GM23248 (cell line): ENCODE measurements at regions not wholly inside any gene's neighbourhood (a gene's known extent, or its start where the extent isn't known, plus 50 kb on each side); places are given as distances from the start of the nearest gene placed in this dataset.
"Not testable (repeated sequence)": the region's sequence is repeated elsewhere in the genome, so short reads cannot be mapped to it uniquely, and the experiment has no call there.

Experiments used
- DNase-seq: peaks from one replicate; pipeline ENCODE4 v3.0.0-alpha.2; 2015
- H2AFZ ChIP-seq: fragments of 200-600 bp; sonication (generic); 2 replicates; pipeline ENCODE4 v1.6.1; 2016; ENCODE audit warnings: antibody characterized with exemption
- H3F3A ChIP-seq: fragments of 200-600 bp; sonication (generic); 2 replicates; pipeline ENCODE4 v1.6.1; 2016; ENCODE audit warnings: mild to moderate bottlenecking, antibody characterized with exemption, mixed run types; ENCODE audit not compliant: insufficient read depth
- H3K27ac ChIP-seq: fragments of 200-600 bp; sonication (generic); 2 replicates; pipeline ENCODE4 v1.5.1; 2016; ENCODE audit warnings: mild to moderate bottlenecking
- H3K27me3 ChIP-seq: fragments of 200-600 bp; sonication (generic); replicated peaks from 2 replicates; pipeline ENCODE4 v1.6.1; 2016; ENCODE audit warnings: mild to moderate bottlenecking; ENCODE audit not compliant: insufficient read depth
- H3K36me3 ChIP-seq: fragments of 200-600 bp; sonication (generic); 2 replicates; pipeline ENCODE4 v1.6.1; 2016; ENCODE audit warnings: low read depth, mild to moderate bottlenecking
- H3K4me1 ChIP-seq: fragments of 200-600 bp; sonication (generic); 2 replicates; pipeline ENCODE4 v1.6.1; 2016; ENCODE audit warnings: mild to moderate bottlenecking; ENCODE audit not compliant: insufficient read depth
- H3K4me2 ChIP-seq: fragments of 200-600 bp; sonication (generic); one replicate; pipeline ENCODE4 v1.6.1; 2016; ENCODE audit warnings: mild to moderate bottlenecking; ENCODE audit not compliant: unreplicated experiment
- H3K4me3 ChIP-seq: fragments of 200-600 bp; sonication (generic); 2 replicates; pipeline ENCODE4 v1.5.1; 2016; ENCODE audit warnings: mild to moderate bottlenecking
- H3K79me2 ChIP-seq: fragments of 200-600 bp; sonication (generic); 2 replicates; pipeline ENCODE4 v1.6.1; 2016; ENCODE audit warnings: mild to moderate bottlenecking; ENCODE audit not compliant: insufficient read depth
- H3K9ac ChIP-seq: fragments of 200-600 bp; sonication (generic); 2 replicates; pipeline ENCODE4 v1.6.1; 2016; ENCODE audit warnings: mild to moderate bottlenecking
- H3K9me2 ChIP-seq: fragments of 200-600 bp; sonication (generic); 2 replicates; pipeline ENCODE4 v1.6.1; 2016; ENCODE audit warnings: mixed run types, mild to moderate bottlenecking, moderate library complexity; ENCODE audit not compliant: insufficient read depth
- H3K9me3 ChIP-seq: fragments of 200-600 bp; sonication (generic); one replicate; pipeline ENCODE4 v1.6.1; 2017; ENCODE audit warnings: low read depth
- H4K20me1 ChIP-seq: fragments of 200-600 bp; sonication (generic); 2 replicates; pipeline ENCODE4 v1.6.0; 2016; ENCODE audit not compliant: insufficient read depth
- EZH2 ChIP-seq: fragments of 200-600 bp; sonication (generic); IDR thresholded peaks from 2 replicates; pipeline ENCODE4 v1.6.1; 2018; ENCODE audit warnings: antibody characterized with exemption, mild to moderate bottlenecking; ENCODE audit not compliant: insufficient read depth, poor library complexity, severe bottlenecking
- EZH2phosphoT487 ChIP-seq: fragments of 200-600 bp; sonication (generic); IDR thresholded peaks from 2 replicates; pipeline ENCODE4 v1.6.1; 2018; ENCODE audit warnings: antibody characterized with exemption, moderate library complexity, mild to moderate bottlenecking, low read depth; ENCODE audit not compliant: insufficient read depth
- WGBS, 2 experiments: methylation state at CpG; one replicate each; pipeline ENCODE4 v1.1.6; 2015 to 2017; ENCODE audit warnings: low lambda C conversion rate in 2 of 2, low coverage in 1 of 2; ENCODE audit errors: missing lambda C conversion rate in 2 of 2; 5-methylcytosine and 5-hydroxymethylcytosine counted together
- in situ Hi-C: fragments of 300-500 bp; cut with MboI; formaldehyde crosslinking; loops from 2 replicates; pipeline ENCODE4 v1.15.0; 2020

DNA sequence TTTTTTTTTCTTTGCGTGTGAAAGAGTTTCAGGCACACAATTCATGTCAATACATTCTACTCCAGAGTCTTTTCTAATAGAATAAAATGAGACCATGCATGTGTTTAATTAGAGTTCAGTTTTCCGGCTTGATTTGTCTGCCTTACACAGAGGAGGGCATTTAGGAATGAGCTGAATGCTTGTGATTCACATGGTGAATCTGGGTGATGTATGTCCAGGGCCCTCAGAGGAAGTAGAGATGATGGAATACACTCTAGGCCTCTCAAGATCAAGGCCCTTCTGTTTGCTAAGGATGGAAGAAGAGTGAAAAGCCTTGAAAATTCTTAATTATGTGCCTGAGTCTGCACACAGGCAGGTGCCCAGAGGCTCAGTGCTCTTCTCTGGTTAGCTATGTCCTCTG lies 71.0 kb upstream of the CYRIA start:
- Histone ChIP-seq H4K20me1 (no peaks in the 10 kb centered on the region), H3K4me2 (no peak overlapping the region), H3K4me1 (no peaks in the 10 kb centered on the region), H3K27ac (no peak overlapping the region), H2AFZ (no peak overlapping the region), H3K9me2 (no peaks in the 10 kb centered on the region), H3K4me3 (no peak overlapping the region), H3K9ac (no peak overlapping the region), H3K9me3 (no peaks in the 10 kb centered on the region), H3K36me3 (no peaks in the 10 kb centered on the region), H3K79me2 (no peaks in the 10 kb centered on the region), H3F3A (no peaks in the 10 kb centered on the region), H3K27me3 (no peaks in the 10 kb centered on the region)
- in situ Hi-C loops, result no loop called here
- TF ChIP-seq EZH2 (no peak), EZH2phosphoT487 (no peak)
- DNase-seq, result no peak
- 23 to 27% methylated on average over 2 of the region's 2 CpGs for WGBS, 2 experiments

DNA sequence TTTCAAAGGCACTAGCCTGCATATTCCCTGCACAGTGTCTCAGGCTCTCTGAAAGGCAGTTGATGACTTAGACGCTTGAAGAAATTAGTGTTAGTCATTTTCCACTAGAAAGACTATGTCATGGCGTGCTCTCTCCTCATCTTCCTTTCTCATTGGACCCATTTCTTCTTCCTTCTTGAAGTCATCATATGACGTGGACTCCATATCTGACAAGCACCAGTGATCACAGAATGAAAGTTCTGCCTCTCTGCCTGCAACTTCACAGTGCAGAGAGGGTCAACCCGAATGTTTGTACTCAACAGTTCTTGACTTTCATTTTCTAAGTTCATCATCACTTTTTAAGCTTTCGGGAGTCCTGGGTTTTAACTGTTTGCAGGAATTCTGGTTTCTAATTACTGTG lies 63.7 kb upstream of the CYRIA start:
- DNase-seq, result no peak
- in situ Hi-C loops, result no loop called here
- H2AFZ ChIP-seq, result no peak overlapping the region
- no peaks in the 10 kb centered on the region for H3K9me2 ChIP-seq
- H3K4me2 ChIP-seq, result no peak overlapping the region
- no peaks in the 10 kb centered on the region for H4K20me1 ChIP-seq
- TF ChIP-seq EZH2phosphoT487 (no peak), EZH2 (no peak)
- no peaks in the 10 kb centered on the region for H3K27me3 ChIP-seq
- H3K4me3 ChIP-seq, result no peak overlapping the region
- H3K36me3 ChIP-seq, result no peaks in the 10 kb centered on the region
- H3K79me2 ChIP-seq, result no peaks in the 10 kb centered on the region
- H3K9ac ChIP-seq, result no peak overlapping the region
- H3F3A ChIP-seq, result no peaks in the 10 kb centered on the region
- no peaks in the 10 kb centered on the region for H3K9me3 ChIP-seq
- no peak overlapping the region for H3K27ac ChIP-seq
- WGBS, 2 experiments, result 23 to 32% methylated on average over 5 of the region's 5 CpGs
- H3K4me1 ChIP-seq, result no peaks in the 10 kb centered on the region

DNA sequence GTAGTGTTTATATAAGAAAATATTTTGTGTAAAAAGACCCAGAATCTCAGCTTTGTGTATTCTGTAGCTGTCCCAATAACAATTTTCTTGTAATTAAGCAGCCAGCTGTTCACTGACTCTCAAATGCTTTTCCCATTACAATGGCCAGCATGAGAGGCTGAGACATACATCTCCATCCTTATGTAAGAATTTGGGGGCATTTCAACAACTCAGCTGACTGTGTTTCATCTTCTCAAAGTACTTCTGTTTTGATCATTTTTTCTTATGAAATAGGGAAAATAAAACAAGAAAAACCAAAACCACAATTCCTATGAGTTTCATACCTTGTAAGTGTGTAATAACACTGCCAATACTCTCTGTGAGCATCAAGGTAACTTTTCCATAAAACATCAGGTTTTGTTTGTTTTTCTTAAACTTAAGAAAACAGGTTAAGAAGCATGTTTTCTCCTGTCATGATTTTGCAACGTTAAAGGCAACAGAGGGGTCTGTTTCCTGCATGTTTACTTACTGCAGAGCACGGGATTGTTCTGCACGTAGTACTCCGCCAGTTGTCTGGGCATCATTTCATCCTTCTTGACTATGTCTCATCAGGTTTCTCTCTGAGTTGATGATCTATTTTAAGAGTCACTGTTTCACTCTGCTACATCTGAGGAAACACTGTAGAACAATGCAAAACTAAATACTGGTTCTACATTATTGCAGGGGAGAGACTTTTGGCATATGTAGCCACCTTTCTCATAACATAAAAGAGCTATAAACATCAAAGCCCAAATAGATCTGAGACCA lies 62.9 kb upstream of the CYRIA start:
- no peaks in the 10 kb centered on the region for H4K20me1 ChIP-seq
- H3K9ac ChIP-seq, result no peak overlapping the region
- in situ Hi-C loops, result no loop called here
- H3K4me1 ChIP-seq, result no peaks in the 10 kb centered on the region
- no peak overlapping the region for H2AFZ ChIP-seq
- no peaks in the 10 kb centered on the region for H3F3A ChIP-seq
- H3K4me3 ChIP-seq, result no peak overlapping the region
- no peak for DNase-seq
- no peaks in the 10 kb centered on the region for H3K9me3 ChIP-seq
- H3K27ac ChIP-seq, result no peak overlapping the region
- H3K79me2 ChIP-seq, result no peaks in the 10 kb centered on the region
- TF ChIP-seq EZH2 (no peak), EZH2phosphoT487 (no peak)
- H3K9me2 ChIP-seq, result no peaks in the 10 kb centered on the region
- no peaks in the 10 kb centered on the region for H3K36me3 ChIP-seq
- 33 to 38% methylated on average over 4 of the region's 4 CpGs for WGBS, 2 experiments
- H3K4me2 ChIP-seq, result no peak overlapping the region
- H3K27me3 ChIP-seq, result no peaks in the 10 kb centered on the region

DNA sequence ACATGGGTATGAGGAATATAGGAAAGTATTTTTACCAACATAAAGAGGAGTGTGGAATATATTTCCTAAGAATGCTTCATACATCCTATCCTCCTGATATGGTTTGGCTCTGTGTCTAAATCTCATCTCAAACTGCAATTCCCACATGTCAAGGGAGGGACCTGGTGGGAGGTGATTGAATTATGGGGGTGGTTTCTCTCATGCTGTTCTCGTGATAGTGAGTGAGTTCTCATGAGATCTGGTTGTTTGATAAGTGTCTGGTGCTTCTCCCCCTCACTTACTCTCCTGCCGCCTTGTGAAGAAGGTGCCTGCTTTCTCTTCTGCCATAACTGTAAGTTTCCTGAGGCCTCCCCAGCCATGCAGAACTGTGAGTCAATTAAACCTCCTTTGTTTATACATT lies 62.2 kb upstream of the CYRIA start:
- H3K9me3 ChIP-seq, H3K36me3 ChIP-seq, H3K4me3 ChIP-seq, H3K9me2 ChIP-seq, DNase-seq, H3K27ac ChIP-seq, H3F3A ChIP-seq, H3K79me2 ChIP-seq, H3K9ac ChIP-seq, H3K27me3 ChIP-seq, H2AFZ ChIP-seq, in situ Hi-C loops, H4K20me1 ChIP-seq, H3K4me2 ChIP-seq, H3K4me1 ChIP-seq: not testable (repeated sequence)
- WGBS, 2 experiments, result 36 to 54% methylated on average over 2 of the region's 2 CpGs

DNA sequence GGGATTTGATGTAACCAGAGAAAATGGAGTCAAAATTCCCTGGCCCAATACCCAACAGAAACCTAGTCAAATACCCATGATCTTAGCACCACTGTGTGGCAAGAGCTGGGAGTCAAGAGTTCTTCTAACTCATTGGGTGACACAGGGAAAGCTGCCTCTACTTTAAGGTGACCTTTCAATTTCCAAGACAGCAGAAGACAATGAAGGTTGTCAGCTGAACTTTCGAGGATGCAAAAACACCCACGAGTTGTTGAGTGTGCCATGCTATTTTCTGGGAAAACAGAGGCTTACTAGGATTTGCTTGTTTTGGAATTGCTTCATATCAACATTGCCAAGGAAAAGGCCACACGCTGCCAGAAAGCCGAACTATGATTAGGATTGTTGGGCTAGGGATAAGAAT lies 61.6 kb upstream of the CYRIA start:
- Histone ChIP-seq H3K36me3 (no peaks in the 10 kb centered on the region), H3K9ac (no peak overlapping the region), H3K4me1 (no peaks in the 10 kb centered on the region), H2AFZ (no peak overlapping the region), H3F3A (no peaks in the 10 kb centered on the region), H3K79me2 (no peaks in the 10 kb centered on the region), H3K9me2 (no peaks in the 10 kb centered on the region), H3K27ac (no peak overlapping the region), H3K9me3 (no peaks in the 10 kb centered on the region), H3K27me3 (no peaks in the 10 kb centered on the region), H3K4me3 (no peak overlapping the region), H3K4me2 (no peak overlapping the region), H4K20me1 (no peaks in the 10 kb centered on the region)
- WGBS, 2 experiments, result 2% methylated on average over 4 of the region's 4 CpGs
- no peak for TF ChIP-seq EZH2phosphoT487
- TF ChIP-seq EZH2, result no peak
- in situ Hi-C loops, result no loop called here
- DNase-seq, result no peak
